ACHN (cell line): ENCODE measurements at regions not wholly inside any gene's neighbourhood (a gene's known extent, or its start where the extent isn't known, plus 50 kb on each side); places are given as distances from the start of the nearest gene placed in this dataset.
"Not testable (repeated sequence)": the region's sequence is repeated elsewhere in the genome, so short reads cannot be mapped to it uniquely, and the experiment has no call there.

Experiments
- DNase-seq: peaks from one replicate; pipeline ENCODE4 v3.0.0-alpha.2; 2015
- in situ Hi-C: cut with HindIII; loops from 2 replicates; pipeline ENCODE4 v1.10.0; 2017; ENCODE audit warnings: low sequenced_read_pairs, low pct_ligation_motif_present, low pct_unique_long_range_greater_than_20kb

GRCh38 chr4:56181140-56181953 lies 205.9 kb downstream of the AASDH start:
- DNase-seq = no peak
- in situ Hi-C loops = no loop called here

GRCh38 chr4:56169061-56169460 lies 218.2 kb downstream of the AASDH start:
- DNase-seq = no peak
- in situ Hi-C loops = no loop called here

GRCh38 chr4:56164907-56165306 lies 216.2 kb downstream of the CEP135 start:
- no peak for DNase-seq
- in situ Hi-C loops = no loop called here

GRCh38 chr4:56160636-56161035 lies 211.9 kb downstream of the CEP135 start:
- in situ Hi-C loops = no loop called here
- no peak for DNase-seq

- no peak for DNase-seq
- in situ Hi-C loops = no loop called here
Measured at GRCh38 chr4:56158483-56158882, 209.7 kb downstream of the CEP135 start.

- in situ Hi-C loops = no loop called here
- no peak for DNase-seq
Measured at GRCh38 chr4:56156141-56156540, 207.4 kb downstream of the CEP135 start.

GRCh38 chr4:56155432-56155831 lies 206.7 kb downstream of the CEP135 start:
- DNase-seq = no peak
- in situ Hi-C loops = no loop called here

- in situ Hi-C loops = no loop called here
- DNase-seq = no peak
Measured at GRCh38 chr4:56149591-56149990, 200.8 kb downstream of the CEP135 start.

- no peak for DNase-seq
- in situ Hi-C loops = no loop called here
Measured at GRCh38 chr4:56148428-56148827, 199.7 kb downstream of the CEP135 start.

- in situ Hi-C loops = no loop called here
Measured at GRCh38 chr4:56147371-56147770, 198.6 kb downstream of the CEP135 start.

GRCh38 chr4:56146956-56147355 lies 198.2 kb downstream of the CEP135 start:
- no peak for DNase-seq
- in situ Hi-C loops = no loop called here

More at GRCh38 chr4:56147371-56147770, 198.6 kb downstream of the CEP135 start:
- no peak for DNase-seq

- DNase-seq = no peak
- in situ Hi-C loops = no loop called here
Measured at GRCh38 chr4:56142088-56142487, 193.3 kb downstream of the CEP135 start.

- in situ Hi-C loops = no loop called here
- no peak for DNase-seq
Measured at GRCh38 chr4:56139241-56139827, 190.6 kb downstream of the CEP135 start.

- DNase-seq, in situ Hi-C loops: not testable (repeated sequence)
Measured at GRCh38 chr4:56134834-56135233, 186.1 kb downstream of the CEP135 start.

- in situ Hi-C loops = no loop called here
- DNase-seq = no peak
Measured at GRCh38 chr4:56134266-56134665, 185.5 kb downstream of the CEP135 start.

- in situ Hi-C loops = no loop called here
- no peak for DNase-seq
Measured at GRCh38 chr4:56132835-56133234, 184.1 kb downstream of the CEP135 start.

GRCh38 chr4:56132188-56132587 lies 183.4 kb downstream of the CEP135 start:
- in situ Hi-C loops, DNase-seq: not testable (repeated sequence)

GRCh38 chr4:56130606-56131155 lies 181.9 kb downstream of the CEP135 start:
- DNase-seq = no peak
- in situ Hi-C loops = no loop called here

GRCh38 chr4:56129431-56129861 lies 180.7 kb downstream of the CEP135 start:
- peak; percentile 10 for DNase-seq
- in situ Hi-C loops = no loop called here

- in situ Hi-C loops = no loop called here
- DNase-seq = no peak
Measured at GRCh38 chr4:56128213-56128612, 179.5 kb downstream of the CEP135 start.
